ENCODE measurements at regions not wholly inside any gene's neighbourhood (a gene's known extent, or its start where the extent isn't known, plus 50 kb on each side); places are given as distances from the start of the nearest gene placed in this dataset.
"Not testable (repeated sequence)": the region's sequence is repeated elsewhere in the genome, so short reads cannot be mapped to it uniquely, and the experiment has no call there.

GRCh38 chr1:213790565-213790964, 197.2 kb upstream of the PROX1 start:
- DNase-seq (ENCODE audit: low spot score) = no peak

- no peak for DNase-seq (ENCODE audit: low spot score)
Measured at GRCh38 chr1:213793482-213794067, 194.2 kb upstream of the PROX1 start.

- no peak for DNase-seq (ENCODE audit: low spot score)
Measured at GRCh38 chr1:213796525-213796924, 191.2 kb upstream of the PROX1 start.

DNA sequence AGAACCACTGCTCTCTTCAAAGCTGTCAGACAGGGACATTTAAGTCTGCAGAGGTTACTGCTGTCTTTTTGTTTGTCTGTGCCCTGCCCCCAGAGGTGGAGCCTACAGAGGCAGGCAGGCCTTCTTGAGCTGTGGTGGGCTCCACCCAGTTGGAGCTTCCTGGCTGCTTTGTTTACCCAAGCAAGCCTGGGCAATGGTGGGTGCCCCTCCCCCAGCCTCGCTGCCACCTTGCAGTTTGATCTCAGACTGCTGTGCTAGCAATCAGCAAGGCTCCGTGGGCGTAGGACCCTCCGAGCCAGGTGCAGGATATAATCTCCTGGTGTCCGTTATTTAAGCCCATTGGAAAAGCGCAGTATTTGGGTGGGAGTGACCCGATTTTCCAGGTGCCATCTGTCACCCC, 179.5 kb upstream of the PROX1 start:
- not testable (repeated sequence) for DNase-seq (ENCODE audit: low spot score)

- no peak for DNase-seq (ENCODE audit: low spot score)
Measured at GRCh38 chr1:213817156-213817555, 170.6 kb upstream of the PROX1 start.

DNA sequence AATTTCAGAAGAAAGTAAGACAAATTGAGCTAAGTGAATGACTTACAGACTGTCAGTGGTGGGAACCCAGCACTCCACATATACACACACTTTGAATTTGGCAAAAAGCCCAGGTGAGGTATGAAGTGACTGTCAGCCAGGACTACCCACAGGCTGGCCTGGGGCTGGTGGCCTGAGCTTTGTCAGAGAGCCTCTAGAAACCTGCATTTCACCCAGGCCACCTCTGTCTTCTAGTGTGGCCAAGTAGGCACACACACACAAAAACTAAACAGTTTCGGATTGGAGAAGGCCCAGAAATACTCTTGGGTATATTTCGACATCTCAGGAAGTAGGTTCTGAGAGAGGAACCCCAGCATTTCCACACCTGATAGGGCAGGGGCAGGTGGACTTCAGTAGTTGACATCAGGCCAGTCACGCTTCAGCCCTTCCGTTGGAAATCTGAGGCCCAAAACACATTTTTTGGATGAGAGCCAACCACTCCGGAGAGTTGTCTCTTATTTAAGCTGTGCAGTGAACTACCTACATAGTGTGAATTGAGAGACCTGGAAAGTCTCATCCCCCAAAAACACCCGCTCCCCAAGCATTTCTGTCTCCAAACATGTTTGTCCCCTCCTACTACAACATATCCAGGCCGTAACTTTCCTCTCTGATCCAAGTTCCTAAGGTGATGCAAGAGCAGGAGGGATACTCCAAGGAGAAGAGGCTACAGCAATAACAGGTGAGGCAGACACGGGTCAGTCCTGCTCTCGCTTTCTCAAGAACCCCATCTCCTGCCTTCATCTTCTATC, 167.2 kb upstream of the PROX1 start:
- no peak for DNase-seq (ENCODE audit: low spot score)

- no peak for DNase-seq (ENCODE audit: low spot score)
Measured at GRCh38 chr1:213821175-213821942, 166.4 kb upstream of the PROX1 start.

DNA sequence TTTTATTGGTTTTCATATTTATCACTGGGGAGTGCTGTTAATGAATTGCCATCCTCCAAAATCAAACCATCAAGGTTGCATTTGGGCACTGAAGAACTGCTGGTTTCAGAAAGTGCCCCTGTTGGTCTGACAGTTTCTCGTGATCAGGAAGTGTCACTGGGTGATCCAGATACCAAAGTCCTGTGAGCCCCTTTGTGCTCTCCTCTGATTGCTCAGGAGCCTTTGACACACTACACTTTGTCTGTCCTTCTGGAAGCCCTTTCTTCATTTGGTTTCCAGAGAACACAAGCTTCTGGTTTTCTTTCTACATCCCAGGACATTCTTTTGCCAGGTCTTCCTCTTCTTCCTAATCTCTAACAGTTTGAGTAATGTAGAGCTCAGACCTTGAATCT, 165.8 kb upstream of the PROX1 start:
- no peak for DNase-seq (ENCODE audit: low spot score)

DNA sequence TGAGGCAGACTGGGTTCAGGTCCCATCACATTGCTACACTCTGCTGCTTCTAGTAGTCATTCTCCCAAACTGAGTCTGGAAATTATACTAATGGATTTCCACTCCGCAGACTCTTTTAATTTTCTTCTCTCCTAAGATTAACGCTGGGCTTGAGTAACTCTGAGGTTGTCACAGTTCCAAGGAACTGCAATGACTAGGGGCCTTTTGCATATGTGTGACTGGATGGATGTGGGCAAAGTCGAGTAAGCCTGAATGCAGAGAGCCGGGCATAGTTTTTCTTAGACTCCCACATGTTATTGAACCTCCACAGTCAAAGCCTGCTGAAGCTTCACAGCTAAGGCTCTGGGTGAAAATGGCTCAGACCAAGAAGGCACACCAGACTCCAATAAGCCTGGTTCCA, 160.9 kb upstream of the PROX1 start:
- DNase-seq (ENCODE audit: low spot score) = no peak

DNA sequence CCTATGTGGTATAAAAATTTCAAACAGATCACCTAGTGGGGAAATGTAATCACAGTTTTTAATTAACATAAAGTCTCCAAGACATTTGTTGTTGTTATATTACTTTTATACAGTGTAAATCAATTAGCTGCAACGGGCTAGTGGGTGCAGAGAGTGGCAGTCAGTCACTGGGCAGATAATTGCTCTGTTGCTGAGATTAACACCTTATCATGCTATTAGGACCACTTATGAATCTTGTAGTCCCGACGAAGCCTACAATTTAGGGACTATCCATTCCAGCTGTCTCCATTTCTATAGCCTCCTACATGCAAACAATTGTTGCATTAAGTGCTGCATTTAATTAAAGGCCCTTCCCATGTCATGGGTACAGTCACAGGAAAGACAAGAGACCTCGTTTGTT, 158.9 kb upstream of the PROX1 start:
- DNase-seq (ENCODE audit: low spot score) = no peak

DNA sequence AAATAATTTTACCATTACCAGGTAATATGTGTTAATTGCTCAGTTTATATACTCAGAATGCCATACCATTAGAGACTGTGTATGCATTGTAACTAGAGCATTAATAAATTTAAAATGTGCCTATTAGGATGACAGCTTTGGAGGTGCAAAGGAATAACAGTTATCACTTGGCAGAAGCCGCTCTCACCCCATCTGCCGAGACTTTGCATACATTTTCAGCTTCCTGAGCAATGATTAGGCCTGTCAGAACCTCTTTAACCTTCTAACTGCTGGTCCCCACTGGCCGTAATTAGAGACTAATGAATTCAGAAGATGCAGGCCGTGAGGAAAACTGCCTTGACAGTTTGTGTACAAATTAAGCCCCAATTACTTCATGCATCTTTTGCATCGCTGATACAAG, 158.0 kb upstream of the PROX1 start:
- no peak for DNase-seq (ENCODE audit: low spot score)

GRCh38 chr1:213830371-213830770, 157.4 kb upstream of the PROX1 start:
- DNase-seq (ENCODE audit: low spot score) = no peak

DNA sequence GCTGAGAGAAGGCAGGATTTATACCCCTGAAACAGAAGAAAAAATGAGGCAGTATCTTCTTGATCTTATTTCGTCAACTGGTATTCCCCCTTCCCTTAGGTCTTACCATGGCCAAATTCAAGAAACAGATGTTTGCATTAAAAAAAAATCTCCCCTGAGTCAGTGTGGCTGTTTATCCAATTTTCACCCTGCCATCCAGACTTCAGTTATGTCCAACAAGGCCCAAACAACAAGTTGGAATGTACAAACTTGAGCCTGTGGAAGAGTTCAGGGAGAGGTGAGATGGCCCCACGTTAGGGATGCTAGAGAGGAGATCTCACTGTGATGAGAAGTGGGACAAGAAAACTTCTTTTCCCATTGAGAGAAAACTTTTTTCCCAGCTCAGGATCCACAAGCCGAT, 147.2 kb upstream of the PROX1 start:
- DNase-seq (ENCODE audit: low spot score) = no peak

- no peak for DNase-seq (ENCODE audit: low spot score)
Measured at GRCh38 chr1:213844632-213845031, 143.1 kb upstream of the PROX1 start.

DNA sequence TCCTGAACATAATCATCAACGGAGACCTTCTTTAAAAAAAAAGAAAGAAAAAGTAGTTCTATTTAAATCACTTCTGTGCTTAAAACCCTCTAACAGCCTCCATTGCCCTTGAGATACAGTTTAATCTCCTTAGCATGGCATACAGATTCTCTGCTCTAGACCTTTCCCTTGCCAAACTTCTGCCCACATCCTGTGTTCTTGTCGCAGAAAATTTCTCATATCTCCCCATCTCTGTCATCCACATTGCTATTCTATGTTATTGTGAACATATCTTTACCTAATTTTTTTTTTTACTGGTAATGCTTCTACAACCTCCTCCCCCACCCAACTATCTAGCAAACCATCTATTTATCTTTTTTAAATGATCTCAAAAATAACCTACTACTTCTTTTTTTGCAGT, 135.7 kb upstream of the PROX1 start:
- peak; percentile 61 for DNase-seq (ENCODE audit: low spot score)

DNA sequence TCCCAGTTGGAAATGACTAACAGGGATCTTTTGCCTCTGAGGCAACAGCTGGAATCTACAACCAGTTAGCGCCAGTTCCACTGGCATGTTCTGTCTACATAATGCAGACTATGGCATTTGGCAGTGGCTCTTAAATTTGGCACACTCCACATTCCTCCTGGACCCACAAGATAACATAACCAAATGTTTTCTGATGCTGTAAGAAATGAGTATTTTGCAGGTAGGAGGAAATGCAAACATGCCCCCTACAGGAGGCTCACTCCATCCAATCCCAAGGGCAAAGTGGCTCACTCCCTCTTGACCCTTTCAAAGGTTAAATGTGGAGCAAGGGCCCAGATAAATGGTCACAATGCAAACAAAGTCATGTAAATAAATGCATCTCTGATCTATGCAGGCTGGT, 129.2 kb upstream of the PROX1 start:
- DNase-seq (ENCODE audit: low spot score) = no peak

DNA sequence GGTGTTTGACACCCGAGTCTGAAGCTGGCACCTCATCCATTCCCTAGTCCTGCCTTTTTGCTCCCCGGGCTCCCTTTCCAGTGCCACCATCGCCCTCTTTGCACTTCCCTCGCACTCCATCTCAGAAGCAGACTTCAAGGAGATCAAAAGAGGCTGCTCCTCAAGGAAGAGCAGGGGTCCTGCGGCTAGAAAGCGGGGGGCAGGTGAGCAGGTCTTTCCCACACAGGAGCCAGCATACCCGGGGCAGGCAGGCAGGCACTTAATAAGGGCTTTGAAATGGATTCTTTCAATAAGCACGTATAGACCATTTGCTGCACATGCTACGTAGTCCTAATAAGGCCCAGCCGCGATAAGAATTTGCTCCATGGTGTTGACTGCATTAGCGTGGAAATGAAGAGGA, 125.9 kb upstream of the PROX1 start:
- no peak for DNase-seq (ENCODE audit: low spot score)

DNA sequence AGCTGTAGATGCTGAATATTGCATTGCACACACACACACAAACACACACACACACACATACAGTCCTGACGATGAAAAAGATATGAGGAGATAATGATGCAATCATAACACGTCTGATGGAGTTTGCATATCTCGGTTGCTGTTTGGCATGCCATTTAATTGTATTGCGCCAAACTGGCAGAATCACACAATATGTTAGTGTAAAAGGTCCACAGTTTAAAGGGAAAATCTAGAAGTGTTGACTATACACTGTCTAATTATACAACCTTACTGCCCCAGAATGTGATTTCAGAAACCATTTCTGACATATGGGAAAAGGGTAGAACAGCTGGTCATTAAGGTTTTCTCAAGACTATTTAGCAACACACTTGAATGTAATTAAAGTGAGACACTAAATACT, 123.7 kb upstream of the PROX1 start:
- no peak for DNase-seq (ENCODE audit: low spot score)

DNA sequence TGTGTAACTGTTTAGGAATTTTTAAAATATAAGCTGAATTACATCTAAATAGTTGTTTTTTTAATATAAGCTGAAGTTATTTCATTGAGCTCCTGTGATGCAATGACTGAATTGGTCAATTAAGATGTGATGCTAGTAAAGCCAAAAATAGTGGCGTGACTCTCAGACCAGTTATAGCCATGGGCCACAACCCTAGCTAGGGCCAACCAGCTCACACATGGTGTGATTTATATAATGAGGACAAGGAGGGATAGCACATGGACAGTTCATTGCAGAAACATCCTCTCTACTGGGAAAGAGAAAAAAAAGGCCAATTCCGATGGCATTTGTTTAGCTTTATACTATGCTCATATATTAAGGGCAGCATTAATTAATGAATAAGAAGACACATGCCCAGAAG, 119.3 kb upstream of the PROX1 start:
- DNase-seq (ENCODE audit: low spot score) = no peak

DNA sequence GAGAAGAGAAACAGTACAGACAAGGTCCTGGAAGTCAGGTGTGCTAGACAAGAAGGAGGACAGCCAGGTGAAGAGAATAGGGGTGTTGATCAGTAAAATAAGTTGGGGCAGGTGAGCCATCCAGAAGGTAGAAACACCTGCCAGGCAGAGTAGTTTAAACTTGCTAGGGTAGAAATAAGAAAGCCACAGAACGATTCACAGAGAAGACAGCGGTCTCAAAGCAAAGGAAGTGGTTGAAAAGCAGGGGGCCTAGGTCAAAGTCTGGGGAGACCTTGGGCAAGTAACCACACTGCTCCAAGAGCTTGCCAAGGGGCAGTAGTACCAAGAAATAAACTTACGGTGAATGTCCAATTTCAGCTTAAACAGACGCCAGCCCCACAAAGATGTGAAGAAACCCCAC, 116.6 kb upstream of the PROX1 start:
- no peak for DNase-seq (ENCODE audit: low spot score)

GRCh38 chr1:213874789-213875188, 113.0 kb upstream of the PROX1 start:
- DNase-seq (ENCODE audit: low spot score) = no peak

DNA sequence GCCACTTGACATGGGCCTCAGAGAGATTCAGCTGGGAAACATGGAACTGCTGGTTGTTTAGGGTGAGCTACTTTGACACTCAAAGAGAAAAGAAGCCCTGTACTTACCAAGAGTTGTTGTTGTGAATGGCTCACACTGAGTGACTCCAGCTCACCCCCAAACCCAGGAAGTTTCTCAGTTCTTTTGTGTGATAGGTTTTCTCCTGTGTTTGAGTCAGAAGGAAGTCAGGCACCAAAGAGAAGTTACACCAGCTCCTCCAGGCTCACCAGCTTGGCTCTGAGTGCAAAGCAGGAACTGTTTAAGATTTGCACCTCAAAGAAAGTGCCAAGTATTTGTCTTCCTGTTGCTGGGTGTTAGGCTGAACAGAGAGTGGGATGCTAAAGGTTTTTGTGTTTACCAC, 111.2 kb upstream of the PROX1 start:
- DNase-seq (ENCODE audit: low spot score) = no peak

DNA sequence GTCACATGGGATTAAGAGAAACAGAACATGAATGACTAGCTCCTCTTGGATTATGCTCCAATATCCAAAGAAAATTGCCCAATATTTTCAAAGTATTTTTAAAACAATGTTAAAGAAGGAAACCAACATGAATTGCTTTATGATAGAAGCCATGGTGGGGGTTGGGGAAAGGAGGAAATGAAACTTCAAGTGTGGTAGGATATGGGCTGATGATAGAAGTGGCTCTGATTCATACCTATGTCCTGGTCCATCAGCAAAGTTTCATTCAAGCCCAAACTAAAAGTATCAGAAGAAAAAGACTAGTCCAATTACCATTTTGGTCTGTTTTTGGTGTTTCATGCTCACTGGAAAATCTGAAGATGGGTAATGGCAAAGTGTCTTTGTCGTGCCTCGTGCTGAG, 104.2 kb upstream of the PROX1 start:
- DNase-seq (ENCODE audit: low spot score) = no peak

Measured in CD4-positive, alpha-beta T cell treated with Interleukin-6 at 100 ng/mL for 8 hours (primary cell).